NCI-H1105 treated with DMSO at 0.1 percent for 48 hours (cell line): ENCODE measurements at regions not wholly inside any gene's neighbourhood (a gene's known extent, or its start where the extent isn't known, plus 50 kb on each side); places are given as distances from the start of the nearest gene placed in this dataset.
"Not testable (repeated sequence)": the region's sequence is repeated elsewhere in the genome, so short reads cannot be mapped to it uniquely, and the experiment has no call there.

ENCODE experiments used
- DNase-seq: peaks from one replicate; lab custom pipeline; 2025; lab: John Stamatoyannopoulos, UW

- DNase-seq, result no peak
These were observed 728.8 kb downstream of the RNF144A start for GRCh38 chr2:7646024-7646423.

- no peak for DNase-seq
These were observed 729.4 kb downstream of the RNF144A start for GRCh38 chr2:7646661-7647060.

- no peak for DNase-seq
These were observed 731.1 kb downstream of the RNF144A start for GRCh38 chr2:7648221-7648795.

GRCh38 chr2:7649461-7650228, 732.4 kb downstream of the RNF144A start:
- DNase-seq, result no peak

- no peak for DNase-seq
These were observed 736.4 kb downstream of the RNF144A start for GRCh38 chr2:7653617-7654016.

- DNase-seq, result no peak
These were observed 738.4 kb downstream of the RNF144A start for GRCh38 chr2:7655629-7656028.

- not testable (repeated sequence) for DNase-seq
These were observed 740.3 kb downstream of the RNF144A start for GRCh38 chr2:7657526-7657925.

GRCh38 chr2:7658486-7658885, 741.3 kb downstream of the RNF144A start:
- DNase-seq, result no peak

- DNase-seq, result no peak
These were observed 743.6 kb downstream of the RNF144A start for GRCh38 chr2:7660816-7661215.

- no peak for DNase-seq
These were observed 744.3 kb downstream of the RNF144A start for GRCh38 chr2:7661502-7661901.

GRCh38 chr2:7665880-7666279, 748.7 kb downstream of the RNF144A start:
- no peak for DNase-seq

GRCh38 chr2:7666596-7667259, 749.5 kb downstream of the RNF144A start:
- no peak for DNase-seq

GRCh38 chr2:7667260-7667757, 750.1 kb downstream of the RNF144A start:
- no peak for DNase-seq

GRCh38 chr2:7670905-7671641, 753.9 kb downstream of the RNF144A start:
- no peak for DNase-seq

- DNase-seq, result no peak
These were observed 754.9 kb downstream of the RNF144A start for GRCh38 chr2:7672027-7672684.

GRCh38 chr2:7672685-7673071, 755.5 kb downstream of the RNF144A start:
- no peak for DNase-seq

- DNase-seq, result no peak
These were observed 755.9 kb downstream of the RNF144A start for GRCh38 chr2:7673101-7673500.

GRCh38 chr2:7673853-7674252, 756.6 kb downstream of the RNF144A start:
- DNase-seq, result no peak

- no peak for DNase-seq
These were observed 757.4 kb downstream of the RNF144A start for GRCh38 chr2:7674606-7675005.

- no peak for DNase-seq
These were observed 759.5 kb downstream of the RNF144A start for GRCh38 chr2:7676714-7677113.

GRCh38 chr2:7681881-7682461, 764.8 kb downstream of the RNF144A start:
- DNase-seq, result no peak
